CD4-positive, alpha-beta T cell treated with Interleukin-10 for 1 hour (primary cell): ENCODE measurements at regions not wholly inside any gene's neighbourhood (a gene's known extent, or its start where the extent isn't known, plus 50 kb on each side); places are given as distances from the start of the nearest gene placed in this dataset.

Experiments
- DNase-seq: peaks from one replicate; pipeline ENCODE4 v3.0.0-alpha.2; 2020

DNA sequence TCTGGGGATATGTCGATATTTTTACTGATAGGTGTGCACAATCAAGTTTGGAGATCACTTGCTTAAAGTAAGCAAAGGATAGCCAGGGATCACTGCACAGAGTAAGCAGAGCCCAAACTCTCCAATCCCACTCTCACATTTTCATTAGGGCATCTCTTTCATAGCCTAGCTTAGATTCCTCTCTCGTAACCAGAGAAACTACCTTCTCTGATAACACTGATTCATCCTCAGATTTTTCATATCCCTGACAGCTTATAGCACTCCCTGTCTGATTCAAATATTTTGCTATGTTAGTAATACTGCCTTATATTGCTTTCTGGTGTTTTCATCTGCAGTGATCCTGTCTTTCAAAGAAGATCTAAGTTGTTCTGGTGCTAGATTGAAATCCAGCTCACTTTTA, 123.7 kb downstream of the CBLL2 start:
- no peak for DNase-seq

- no peak for DNase-seq
These were observed 124.9 kb downstream of the CBLL2 start for GRCh38 chrX:22397566-22397965.

GRCh38 chrX:22399437-22400192, 126.9 kb downstream of the CBLL2 start:
- DNase-seq: no peak

GRCh38 chrX:22404297-22404696, 131.6 kb downstream of the CBLL2 start:
- no peak for DNase-seq

- no peak for DNase-seq
These were observed 133.6 kb downstream of the CBLL2 start for GRCh38 chrX:22406201-22406737.

DNA sequence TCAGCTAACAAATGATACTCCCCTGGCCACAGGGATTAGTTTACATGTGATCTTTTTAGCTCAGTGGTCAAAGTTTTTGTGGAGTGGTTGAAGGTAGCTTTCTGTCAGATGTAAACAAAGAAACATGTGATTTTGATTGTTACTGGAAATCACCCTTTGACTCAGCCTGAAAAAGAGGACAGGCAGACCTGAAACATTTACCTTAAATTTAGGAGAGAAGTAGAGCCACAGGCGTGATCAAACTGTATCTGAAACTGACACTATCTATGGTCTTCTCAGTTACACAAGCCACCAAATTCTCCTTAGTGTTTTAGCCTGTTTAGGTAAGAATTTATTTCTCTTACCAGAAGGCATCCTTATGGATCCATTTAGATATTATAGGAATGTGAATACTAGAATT, 136.7 kb downstream of the CBLL2 start:
- no peak for DNase-seq

DNA sequence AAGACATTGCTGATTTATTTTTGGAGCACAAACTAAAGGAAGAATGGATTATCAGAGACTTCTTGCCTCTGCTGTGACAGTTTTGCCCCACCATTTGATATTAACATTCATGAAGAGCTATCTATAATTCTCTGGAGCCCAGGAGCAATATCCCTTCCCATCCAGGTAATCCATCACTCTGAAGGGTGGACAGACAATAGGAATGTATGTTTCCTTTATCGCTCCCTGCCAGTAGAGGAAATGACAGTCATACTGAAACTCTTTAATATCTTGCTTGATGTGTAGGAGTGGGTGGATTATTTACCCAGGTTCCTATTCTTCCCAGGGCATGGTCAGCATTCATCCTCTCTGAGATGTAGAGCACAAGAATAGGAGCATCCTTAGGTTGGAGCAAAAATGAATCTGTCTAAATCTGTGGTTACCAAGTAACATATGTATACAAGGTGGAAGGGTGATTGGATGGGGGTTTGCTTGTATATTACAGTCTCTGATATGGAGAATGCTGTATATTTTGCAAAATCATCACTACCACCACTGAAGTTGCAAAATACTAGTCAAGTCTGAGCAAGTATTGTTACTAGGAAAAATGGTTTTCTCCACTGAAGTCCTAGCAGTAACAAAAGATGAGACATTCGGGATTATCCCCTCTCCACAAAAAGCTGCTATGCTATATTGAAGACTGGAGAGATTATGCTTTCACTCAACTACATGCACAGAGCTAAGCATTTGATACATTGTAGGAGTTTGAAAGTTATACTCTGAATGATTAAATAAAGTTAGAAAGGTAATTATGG, 151.6 kb downstream of the CBLL2 start:
- no peak for DNase-seq

- DNase-seq: no peak
These were observed 152.2 kb downstream of the CBLL2 start for GRCh38 chrX:22424919-22425318.

DNA sequence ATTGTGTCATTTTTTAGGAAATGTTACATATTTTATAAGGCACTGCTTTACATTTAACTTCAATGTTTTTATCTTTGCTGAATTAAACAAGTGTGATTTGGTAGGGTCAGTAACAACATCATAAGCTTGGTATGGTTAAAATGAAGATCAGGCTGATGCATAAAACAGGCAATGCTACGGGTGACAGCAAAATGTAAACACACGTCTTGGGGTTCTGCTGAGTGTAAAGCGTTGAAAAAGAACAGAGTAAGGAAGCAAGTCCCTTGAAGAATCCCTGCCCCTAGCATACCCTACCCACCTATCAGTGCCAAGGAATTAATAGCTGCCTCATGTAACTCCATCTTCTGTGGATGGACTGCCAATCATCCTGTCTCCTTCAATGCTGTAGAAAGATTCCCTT, 157.0 kb downstream of the CBLL2 start:
- DNase-seq: no peak

DNA sequence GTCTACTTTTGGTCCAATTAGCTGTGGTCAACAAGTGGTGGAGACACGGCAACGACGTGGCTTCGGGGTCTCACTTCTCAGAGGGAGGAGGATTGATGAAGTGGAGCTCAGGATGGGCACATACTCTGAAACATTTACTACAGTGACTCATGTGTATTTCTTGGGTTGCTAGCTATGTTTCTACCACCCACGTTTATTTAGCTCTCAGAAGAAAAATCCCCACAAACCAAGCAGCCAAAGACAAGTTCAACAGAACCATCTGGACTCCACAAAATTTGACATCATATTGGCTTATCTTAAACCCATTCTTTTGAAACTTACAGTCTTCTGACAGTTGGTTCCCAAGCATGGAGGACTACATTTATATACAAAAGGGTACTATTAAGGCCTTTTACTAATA, 158.0 kb downstream of the CBLL2 start:
- DNase-seq: no peak

DNA sequence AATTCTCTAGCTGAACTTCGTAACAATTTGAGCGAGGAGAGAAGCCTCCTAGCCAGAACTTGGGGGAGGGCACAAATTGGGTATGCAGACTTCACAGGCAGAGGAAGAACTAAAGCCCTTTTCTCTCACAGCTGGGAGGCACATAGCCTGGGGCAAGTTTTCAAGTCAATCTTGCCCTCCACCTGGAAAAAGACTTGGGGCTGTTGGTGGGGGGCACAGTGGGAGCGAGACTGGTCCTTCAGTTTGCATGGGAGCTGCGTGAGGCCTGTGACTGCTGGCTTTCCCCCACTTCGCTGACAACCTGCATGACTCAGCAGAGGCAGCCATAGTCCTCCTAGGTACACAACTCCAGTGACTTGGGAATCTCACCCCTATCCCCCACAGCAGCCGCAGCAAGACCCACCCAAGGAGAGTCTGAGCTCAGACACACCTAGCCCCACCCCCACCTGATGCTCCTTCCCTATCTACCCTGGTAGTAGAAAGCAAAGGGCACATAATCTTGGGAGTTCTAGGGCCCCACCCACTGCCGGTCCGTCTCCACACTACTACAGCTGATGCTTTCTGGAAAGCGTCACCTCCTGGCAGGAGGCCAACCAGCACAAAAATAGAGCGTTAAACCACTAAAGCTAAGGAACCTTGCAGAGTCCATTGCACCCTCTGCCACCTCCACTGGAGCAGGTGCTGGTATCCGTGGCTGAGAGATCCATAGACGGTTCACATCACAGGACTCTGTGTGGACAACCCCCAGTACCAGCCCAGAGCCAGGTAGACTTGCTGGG, 160.8 kb downstream of the CBLL2 start:
- no peak for DNase-seq

DNA sequence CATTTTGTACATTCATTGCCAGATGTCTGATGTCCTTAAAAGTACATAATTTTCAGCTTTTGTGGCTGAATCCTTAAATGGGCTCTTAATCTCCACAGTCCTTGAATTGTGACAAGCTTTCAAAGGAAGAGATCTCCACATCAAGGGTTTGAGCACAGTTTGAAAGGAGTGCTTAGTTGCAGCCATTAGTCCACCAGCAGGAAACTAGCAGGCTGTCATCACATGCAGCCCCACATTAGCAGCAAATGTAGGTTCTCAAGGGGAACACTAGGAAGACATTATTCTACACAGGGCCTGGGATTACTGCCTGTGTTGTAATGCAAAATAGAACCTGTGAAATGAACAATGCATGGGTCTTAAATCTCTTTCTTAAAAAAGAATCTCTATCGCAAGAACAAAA, 173.2 kb downstream of the CBLL2 start:
- DNase-seq: no peak

DNA sequence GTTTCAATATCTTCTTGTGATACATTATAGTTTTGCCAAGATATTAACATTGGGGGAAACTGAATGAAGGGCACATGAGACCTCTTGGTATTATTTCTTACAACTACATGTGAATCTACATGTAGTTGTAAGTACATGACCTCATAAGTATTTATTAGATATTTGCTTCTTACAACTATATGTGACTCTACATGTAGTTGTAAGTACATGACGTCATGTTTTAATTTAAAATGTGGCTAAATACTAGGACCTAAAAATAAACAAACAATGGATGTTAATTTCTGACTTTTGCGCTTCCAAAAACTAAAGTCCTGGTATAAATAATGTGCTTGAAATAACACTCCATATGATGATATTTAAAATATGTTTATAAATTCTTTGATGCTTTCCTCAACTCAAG, 190.2 kb downstream of the CBLL2 start:
- DNase-seq: no peak

- no peak for DNase-seq
These were observed 194.9 kb downstream of the CBLL2 start for GRCh38 chrX:22467571-22467970.

DNA sequence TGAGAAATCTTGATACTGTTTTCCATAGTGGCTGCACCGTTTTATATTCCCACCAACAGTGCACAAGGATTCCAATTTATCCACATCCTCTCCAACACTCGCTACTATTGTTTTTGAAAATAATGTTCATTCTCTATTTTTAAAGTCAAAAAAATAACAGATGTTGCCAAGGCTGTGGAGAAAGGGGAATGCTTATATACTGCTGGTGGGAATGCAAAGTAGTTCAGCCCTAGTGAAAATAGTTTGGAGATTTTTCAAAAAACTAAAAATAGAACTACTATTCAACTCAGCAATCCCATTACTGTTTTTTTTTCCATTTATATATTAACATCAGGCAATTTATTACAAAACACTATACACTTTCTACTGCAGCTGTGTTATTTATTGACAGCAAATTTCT, 208.7 kb downstream of the CBLL2 start:
- DNase-seq: no peak

DNA sequence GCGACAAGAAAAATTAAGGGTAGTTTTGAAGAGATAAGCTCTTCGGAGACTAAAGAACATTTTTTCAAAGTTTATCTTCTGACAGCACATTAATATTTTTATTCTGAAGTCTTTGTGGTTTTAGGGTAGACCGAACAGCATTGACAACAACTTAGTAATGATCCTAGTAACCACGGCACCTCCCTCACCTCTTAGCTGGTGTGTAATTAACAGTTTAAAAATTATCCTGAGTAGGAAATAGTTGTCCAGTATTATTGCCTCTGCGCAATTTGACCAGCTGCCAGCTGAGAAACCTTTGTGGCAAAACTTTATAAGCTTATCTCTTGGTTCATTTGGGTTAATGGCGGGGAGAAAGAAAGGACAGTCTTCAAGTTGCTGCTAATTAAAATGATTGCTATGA, 213.6 kb downstream of the CBLL2 start:
- no peak for DNase-seq

- DNase-seq: no peak
These were observed 244.2 kb downstream of the CBLL2 start for GRCh38 chrX:22516893-22517292.

- DNase-seq: no peak
These were observed 247.6 kb downstream of the CBLL2 start for GRCh38 chrX:22520128-22520828.

DNA sequence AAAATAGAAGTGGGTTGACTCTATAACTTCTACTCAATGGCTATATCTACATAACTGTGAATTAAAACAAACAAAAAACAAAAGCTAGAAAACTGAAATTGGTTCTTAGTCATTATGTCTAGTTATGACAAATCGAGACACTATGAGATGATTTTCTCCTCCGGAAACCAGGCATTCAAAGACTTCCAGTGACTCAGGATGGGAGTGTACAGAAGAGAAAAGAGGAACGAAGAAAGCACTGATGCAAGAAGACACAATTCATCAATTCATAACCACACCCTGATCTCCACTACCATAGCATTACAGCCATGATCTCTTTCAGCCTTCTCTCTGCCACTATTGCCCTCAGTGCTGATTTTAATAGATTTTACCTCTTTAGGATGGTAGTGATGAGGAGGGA, 253.6 kb downstream of the CBLL2 start:
- DNase-seq: no peak

GRCh38 chrX:22527302-22527701, 254.6 kb downstream of the CBLL2 start:
- DNase-seq: no peak

GRCh38 chrX:22533898-22534297, 261.2 kb downstream of the CBLL2 start:
- no peak for DNase-seq

GRCh38 chrX:22534643-22535042, 261.9 kb downstream of the CBLL2 start:
- DNase-seq: no peak
